HepG2 (cell line): ENCODE measurements at regions not wholly inside any gene's neighbourhood (a gene's known extent, or its start where the extent isn't known, plus 50 kb on each side); places are given as distances from the start of the nearest gene placed in this dataset.
"Not testable (repeated sequence)": the region's sequence is repeated elsewhere in the genome, so short reads cannot be mapped to it uniquely, and the experiment has no call there.

ENCODE experiments used
- ATAC-seq: fragments of 200-7000 bp; cut with Tn5 transposase; 3 replicates; pipeline ENCODE4 v1.9.1; 2020; ENCODE audit warnings: mild to moderate bottlenecking, moderate library complexity
- BruUV-seq: library from RNA; stranded (reverse); fragments of 400-500 nt; replicated peaks from 2 replicates; lab custom pipeline; 2021; lab: Mats Ljungman, UMichigan
- CTCF ChIA-PET: fragments of 300-600 bp; formaldehyde crosslinking; extraction: SDS; loops from one replicate; lab custom pipeline; 2021; ENCODE audit warnings: low total read pairs, inconsistent platforms, low intra/inter-chr PET ratio; lab: Yijun Ruan, JAX
- POLR2A ChIA-PET: fragments of 350-600 bp; sonication (Branson Sonifier 250); formaldehyde crosslinking; loops from one replicate; lab custom pipeline; 2020; ENCODE audit warnings: antibody characterized with exemption, inconsistent platforms; lab: Yijun Ruan, JAX
- DNase-seq: peaks from one replicate; pipeline ENCODE4 v3.0.0-alpha.2; 2015; ENCODE audit warnings: low spot score
- FAIRE-seq: peaks from 3 replicates; lab custom pipeline; 2011; peaks lifted over from hg19 to GRCh38; lab: Jason Lieb, UNC
- H2AFZ ChIP-seq: one replicate; pipeline ENCODE4 v1.6.1; 2011; ENCODE audit warnings: low read length, inconsistent platforms
- H3K27ac ChIP-seq: fragments of 300-600 bp; 3 replicates; pipeline ENCODE4 v1.8.0; 2011; ENCODE audit warnings: mixed run types, mild to moderate bottlenecking, mixed read lengths, low read length, inconsistent platforms; ENCODE audit not compliant: insufficient read depth; ENCODE audit errors: extremely low read length
- H3K27me3 ChIP-seq, 2 experiments: fragments of 200-600 bp in 1 of 2; 2 replicates in 1 of 2; 3 replicates in 1 of 2; pipeline versions ENCODE4 v1.6.0 to v1.8.0; 2011; ENCODE audit warnings: low read length in 2 of 2, mild to moderate bottlenecking in 2 of 2, moderate library complexity in 2 of 2, inconsistent platforms in 1 of 2; ENCODE audit not compliant: insufficient read depth in 2 of 2, control insufficient read depth in 1 of 2
- H3K36me3 ChIP-seq, 2 experiments: fragments of 200-600 bp in 1 of 2; replicated peaks in 1 of 2; 2 replicates in 1 of 2; 3 replicates in 1 of 2; pipeline versions ENCODE4 v1.5.1 to v1.8.0; 2011; ENCODE audit warnings: low read length in 2 of 2, inconsistent platforms in 1 of 2; ENCODE audit not compliant: insufficient read depth in 2 of 2, control insufficient read depth in 1 of 2
- H3K4me1 ChIP-seq: 2 replicates; pipeline ENCODE4 v1.5.1; 2012; ENCODE audit warnings: low read length, inconsistent platforms; ENCODE audit not compliant: insufficient read depth
- H3K4me2 ChIP-seq: 2 replicates; pipeline ENCODE4 v1.6.0; 2011; ENCODE audit warnings: low read depth, low read length, inconsistent platforms
- H3K4me3 ChIP-seq, 3 experiments: fragments of 200-600 bp in 1 of 3; sonication (generic), shearing (Covaris generic) in 1 of 3; replicated peaks in 1 of 3; 2 replicates each; pipeline ENCODE4 v1.5.1; 2011 to 2016; ENCODE audit warnings: low read length in 3 of 3, inconsistent platforms in 2 of 3, low read depth in 2 of 3, mild to moderate bottlenecking in 2 of 3, control low read depth in 1 of 3, mixed read lengths in 1 of 3; ENCODE audit not compliant: insufficient read depth in 1 of 3
- H3K79me2 ChIP-seq: one replicate; pipeline ENCODE4 v1.6.1; 2011; ENCODE audit warnings: low read length, inconsistent platforms; ENCODE audit not compliant: insufficient read depth
- H3K9ac ChIP-seq: 2 replicates; pipeline ENCODE4 v1.6.0; 2011; ENCODE audit warnings: mild to moderate bottlenecking, low read depth, low read length, inconsistent platforms; ENCODE audit not compliant: insufficient read depth
- H3K9me3 ChIP-seq: 2 replicates; pipeline ENCODE4 v1.5.1; 2012; ENCODE audit warnings: mild to moderate bottlenecking, low read length
- H4K20me1 ChIP-seq: 2 replicates; pipeline ENCODE4 v1.6.0; 2011; ENCODE audit warnings: inconsistent platforms, mild to moderate bottlenecking, low read length, moderate library complexity; ENCODE audit not compliant: insufficient read depth
- WGBS: methylation state at CpG from one replicate; pipeline ENCODE4 v1.1.6; 2017; ENCODE audit warnings: low lambda C conversion rate; 5-methylcytosine and 5-hydroxymethylcytosine counted together
- in situ Hi-C: cut with HindIII; loops from 2 replicates; pipeline ENCODE4 v1.10.0; 2017; ENCODE audit warnings: low pct_unique_long_range_greater_than_20kb; ENCODE audit not compliant: extremely low pct_ligation_motif_present
- intact Hi-C: fragments of 100-400 bp; cut with micrococcal nuclease; formaldehyde crosslinking; loops from one replicate; pipeline ENCODE4 v1.10.0; 2022; ENCODE audit not compliant: unreplicated experiment

GRCh38 chr3:91348064-91348463, 2240.6 kb downstream of the EPHA3 start:
- DNase-seq, H2AFZ ChIP-seq, H3K36me3 ChIP-seq, CTCF ChIA-PET, H4K20me1 ChIP-seq, BruUV-seq, FAIRE-seq, intact Hi-C loops, H3K9ac ChIP-seq, in situ Hi-C loops, H3K27ac ChIP-seq, H3K27me3 ChIP-seq, H3K4me2 ChIP-seq, H3K4me3 ChIP-seq, H3K4me1 ChIP-seq, POLR2A ChIA-PET, ATAC-seq, H3K79me2 ChIP-seq: not testable (repeated sequence)
- 0% methylated on average over 2 of the region's 2 CpGs for WGBS
- peaks cover 56% of the 10 kb centered on the region for H3K9me3 ChIP-seq

- H3K9me3 ChIP-seq = peaks cover 53% of the 10 kb centered on the region
- 0% methylated on average over 1 of the region's 1 CpG for WGBS
- H4K20me1 ChIP-seq, POLR2A ChIA-PET, H3K27me3 ChIP-seq, H3K27ac ChIP-seq, H3K36me3 ChIP-seq, DNase-seq, FAIRE-seq, ATAC-seq, H3K4me2 ChIP-seq, H3K4me1 ChIP-seq, in situ Hi-C loops, CTCF ChIA-PET, H3K79me2 ChIP-seq, intact Hi-C loops, BruUV-seq, H2AFZ ChIP-seq, H3K4me3 ChIP-seq, H3K9ac ChIP-seq: not testable (repeated sequence)
Measured at GRCh38 chr3:91349072-91349471, 2241.7 kb downstream of the EPHA3 start.

- in situ Hi-C loops, CTCF ChIA-PET: not testable (repeated sequence)
Measured at GRCh38 chr3:91352161-91352560, 2244.7 kb downstream of the EPHA3 start.

GRCh38 chr3:91359278-91359677, 2251.9 kb downstream of the EPHA3 start:
- H3K79me2 ChIP-seq, CTCF ChIA-PET, H2AFZ ChIP-seq, FAIRE-seq, H3K36me3 ChIP-seq, H3K4me1 ChIP-seq, ATAC-seq, POLR2A ChIA-PET, H3K4me3 ChIP-seq, H4K20me1 ChIP-seq, H3K9ac ChIP-seq, intact Hi-C loops, H3K27ac ChIP-seq, in situ Hi-C loops, DNase-seq, H3K27me3 ChIP-seq, BruUV-seq, H3K4me2 ChIP-seq: not testable (repeated sequence)
- peaks cover 49% of the 10 kb centered on the region for H3K9me3 ChIP-seq

More at GRCh38 chr3:91352161-91352560, 2244.7 kb downstream of the EPHA3 start:
- BruUV-seq, POLR2A ChIA-PET, DNase-seq, H3K79me2 ChIP-seq, H4K20me1 ChIP-seq, H3K36me3 ChIP-seq, FAIRE-seq, H2AFZ ChIP-seq, H3K4me2 ChIP-seq, H3K27ac ChIP-seq, H3K4me1 ChIP-seq, H3K4me3 ChIP-seq, H3K9ac ChIP-seq, H3K27me3 ChIP-seq, intact Hi-C loops, ATAC-seq: not testable (repeated sequence)
- H3K9me3 ChIP-seq = peaks cover 57% of the 10 kb centered on the region
